GM18907 (cell line): ENCODE measurements at regions not wholly inside any gene's neighbourhood (a gene's known extent, or its start where the extent isn't known, plus 50 kb on each side); places are given as distances from the start of the nearest gene placed in this dataset.
A peak's percentile ranks its signal among the peaks of the same experiment; 100 is the strongest.
"Not testable (repeated sequence)": the region's sequence is repeated elsewhere in the genome, so short reads cannot be mapped to it uniquely, and the experiment has no call there.

Experiments used
- ATAC-seq: cut with Tn5 transposase; IDR thresholded peaks from one replicate; pipeline ENCODE4 v1.9.1; 2021; ENCODE audit warnings: mild to moderate bottlenecking, moderate library complexity; ENCODE audit not compliant: unreplicated experiment

GRCh38 chr14:105772710-105773250, 246.4 kb downstream of the TMEM121 start:
- not testable (repeated sequence) for ATAC-seq

DNA sequence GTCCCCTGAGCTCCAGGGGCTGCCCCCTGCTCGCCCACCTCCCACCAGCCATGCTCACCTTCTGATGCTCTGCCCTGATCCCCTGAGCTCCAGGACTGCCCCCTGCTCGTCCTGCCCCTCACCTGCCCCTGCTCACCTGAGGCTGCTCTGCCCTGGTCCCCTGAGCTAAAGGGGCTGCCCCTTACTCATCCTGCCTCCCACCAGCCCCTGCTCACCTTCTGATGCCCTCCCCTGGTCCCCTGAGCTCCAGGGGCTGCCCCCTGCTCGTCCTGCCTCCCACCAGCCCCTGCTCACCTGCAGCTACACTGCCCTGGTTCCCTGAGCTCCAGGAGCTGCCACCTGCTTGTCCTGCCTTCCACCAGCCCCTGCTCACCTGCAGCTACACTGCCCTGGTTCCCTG, 247.2 kb downstream of the TMEM121 start:
- no peak for ATAC-seq

DNA sequence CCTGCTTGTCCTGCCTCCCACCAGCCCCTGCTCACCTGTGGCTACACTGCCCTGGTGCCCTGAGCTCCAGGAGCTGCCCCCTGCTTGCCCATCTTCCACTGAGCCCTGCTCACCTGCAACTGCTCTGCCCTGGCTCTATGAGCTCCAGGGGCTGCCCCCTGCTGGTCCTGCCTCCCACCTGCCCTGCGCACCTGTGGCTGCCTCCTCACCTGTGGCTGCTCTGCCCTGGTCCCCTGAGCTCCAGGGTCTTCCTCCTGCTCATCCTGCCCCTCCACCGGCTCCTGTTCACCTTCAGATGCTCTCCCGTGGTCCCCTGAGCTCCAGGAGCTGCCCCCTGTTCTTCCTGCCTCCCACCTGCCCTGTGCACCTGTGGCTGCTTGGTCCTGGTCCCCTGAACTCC, 247.6 kb downstream of the TMEM121 start:
- no peak for ATAC-seq

DNA sequence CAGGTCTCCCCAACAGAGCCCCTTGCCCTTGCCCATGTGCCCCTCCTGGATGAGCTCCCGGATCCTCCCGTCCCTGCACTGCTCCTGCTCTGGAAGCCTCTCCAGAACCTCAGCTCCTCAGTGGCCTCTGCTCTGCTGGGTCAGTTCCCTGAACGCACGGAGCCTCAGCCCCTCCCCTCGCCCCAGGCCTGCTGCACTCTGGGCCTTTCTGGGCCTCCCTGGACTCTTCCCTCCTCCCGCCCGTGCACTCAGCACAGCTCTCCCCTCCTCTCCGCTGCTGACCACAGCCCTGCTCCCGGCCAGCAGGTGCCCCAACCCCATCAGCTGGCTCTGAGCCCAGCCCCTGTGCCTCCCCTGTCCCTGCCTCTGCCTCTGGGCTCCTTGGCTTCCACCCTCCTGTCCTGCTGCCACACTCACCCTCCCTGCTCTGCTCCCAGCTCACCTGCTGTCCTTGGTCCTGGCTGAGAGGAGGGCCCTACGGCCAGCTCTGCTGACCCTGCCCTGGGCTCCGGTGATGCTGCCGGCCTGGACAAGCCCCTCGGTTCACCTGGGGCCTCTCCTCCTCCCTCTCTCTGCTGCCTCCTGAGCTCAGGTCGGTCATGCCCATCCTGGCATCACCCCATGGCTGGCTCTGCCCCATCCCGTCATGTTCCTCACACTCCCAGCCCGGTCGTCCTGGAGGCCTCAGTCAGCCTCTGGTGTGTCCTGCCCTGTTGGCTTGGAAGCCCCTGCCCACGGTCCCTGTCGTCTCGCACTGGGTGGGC, 248.4 kb downstream of the TMEM121 start:
- ATAC-seq = peak; percentile 17

DNA sequence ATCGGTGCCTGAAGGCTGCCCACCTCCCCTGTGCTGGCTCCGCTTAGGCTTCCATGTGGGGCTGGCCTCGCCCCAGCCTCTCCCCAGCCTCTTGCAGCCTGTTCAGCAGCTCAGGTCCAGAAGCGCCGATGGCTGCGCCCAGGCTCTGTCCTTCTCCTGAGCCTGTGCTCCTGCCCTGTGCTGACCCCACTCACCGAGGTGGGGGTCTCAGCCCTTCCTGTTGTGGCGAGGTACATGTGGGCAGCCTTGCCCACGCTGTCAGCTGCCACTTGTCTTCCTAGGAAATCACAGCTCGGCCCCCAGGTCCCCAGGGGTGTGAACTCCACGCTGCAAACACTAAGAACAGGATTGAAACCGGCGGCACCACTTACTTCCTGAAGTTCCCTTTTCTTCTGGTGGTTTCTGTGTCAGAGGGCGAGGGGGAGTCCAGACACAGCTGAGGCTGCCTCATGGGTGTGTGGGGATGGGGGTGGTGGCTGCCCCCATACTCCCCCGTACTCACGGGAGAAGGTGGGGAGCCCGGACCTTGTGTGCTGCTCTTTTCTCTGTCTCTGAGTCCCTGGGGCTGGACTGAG, 249.1 kb downstream of the TMEM121 start:
- peak; percentile 66 for ATAC-seq

DNA sequence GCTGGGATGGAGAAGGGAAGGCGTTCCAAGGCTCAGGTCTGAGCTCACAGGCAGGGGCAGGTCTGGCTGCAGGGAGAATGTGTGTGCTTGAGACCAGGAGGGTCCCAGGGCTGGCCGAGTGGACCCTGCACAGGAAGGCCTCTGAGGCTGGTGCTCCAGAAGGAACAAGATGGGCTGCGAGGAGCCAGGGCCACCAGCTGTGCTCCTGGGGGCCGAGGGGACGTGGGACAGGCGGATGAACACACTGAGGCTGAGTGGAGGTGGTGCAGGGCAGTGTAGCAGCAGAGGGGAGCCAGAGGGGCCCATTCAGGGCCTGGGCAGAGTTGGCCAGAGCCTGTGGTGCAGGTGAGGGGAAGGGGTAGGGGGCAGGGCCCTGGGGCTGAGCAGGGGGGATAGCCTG, 249.7 kb downstream of the TMEM121 start:
- not testable (repeated sequence) for ATAC-seq

DNA sequence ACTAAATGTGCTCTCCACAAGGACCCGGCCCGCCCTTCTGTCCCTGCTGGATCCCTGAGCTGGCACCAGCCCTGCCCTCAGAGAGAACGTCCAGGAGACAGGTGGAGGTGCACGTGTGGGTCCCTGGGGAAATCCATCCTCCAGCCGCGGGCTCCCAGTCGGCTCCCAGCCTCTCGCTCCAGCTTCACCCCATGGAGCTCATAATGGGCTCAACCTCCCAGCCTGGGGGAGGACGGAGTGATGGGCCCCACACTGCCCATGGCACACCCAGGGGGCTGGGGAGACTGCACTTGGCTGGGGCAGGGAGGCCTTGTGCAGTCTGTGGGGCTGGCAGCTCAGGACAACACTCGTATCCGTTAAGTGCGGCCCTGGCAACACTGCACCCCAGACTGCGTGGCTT, 250.5 kb downstream of the TMEM121 start:
- ATAC-seq = no peak

- no peak for ATAC-seq
Measured at GRCh38 chr14:105783707-105784106, 257.3 kb downstream of the TMEM121 start.

GRCh38 chr14:105793836-105794235, 267.5 kb downstream of the TMEM121 start:
- no peak for ATAC-seq

GRCh38 chr14:105797546-105797945, 271.2 kb downstream of the TMEM121 start:
- no peak for ATAC-seq

DNA sequence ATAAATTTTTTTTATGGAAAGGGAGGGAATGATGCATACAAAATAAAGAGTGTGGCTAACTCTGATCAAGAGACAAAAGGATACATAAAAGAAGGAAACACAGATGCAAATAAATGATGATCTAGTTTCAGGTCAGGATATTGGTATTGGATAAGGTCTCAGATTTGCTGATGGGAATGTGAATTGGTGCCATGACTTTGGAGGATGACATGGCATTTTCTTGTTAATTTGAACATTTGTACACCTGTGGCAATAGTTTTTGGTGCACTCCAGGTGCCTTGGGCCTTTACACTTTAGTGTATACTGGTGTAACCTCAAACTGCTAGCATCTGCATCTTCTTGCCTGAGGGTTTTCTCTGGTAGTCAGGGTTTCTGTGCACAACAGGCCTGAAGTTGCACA, 279.3 kb downstream of the TMEM121 start:
- ATAC-seq = no peak

DNA sequence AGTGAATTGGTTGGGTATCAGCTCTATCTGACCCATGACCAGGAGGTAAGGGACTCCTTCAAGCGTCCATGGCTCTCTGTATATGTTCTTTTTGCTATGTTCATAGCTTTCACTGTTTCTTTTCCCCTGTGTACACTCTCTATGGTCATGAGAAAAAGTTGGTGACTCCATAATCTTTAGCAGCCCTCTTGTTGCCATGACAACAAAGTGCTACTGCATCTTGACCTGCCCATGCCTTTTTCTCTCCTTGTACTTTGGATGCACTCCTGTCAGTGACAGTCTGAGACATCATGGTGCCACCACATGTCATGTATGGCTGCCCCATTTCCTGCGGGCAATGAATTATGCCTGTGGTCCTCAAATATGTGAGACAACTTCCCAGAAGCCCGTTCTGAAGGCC, 280.2 kb downstream of the TMEM121 start:
- ATAC-seq = no peak

GRCh38 chr14:105817971-105818711, 291.8 kb downstream of the TMEM121 start:
- ATAC-seq = peak; percentile 87

GRCh38 chr14:105818712-105819005, 292.3 kb downstream of the TMEM121 start:
- ATAC-seq = no peak

DNA sequence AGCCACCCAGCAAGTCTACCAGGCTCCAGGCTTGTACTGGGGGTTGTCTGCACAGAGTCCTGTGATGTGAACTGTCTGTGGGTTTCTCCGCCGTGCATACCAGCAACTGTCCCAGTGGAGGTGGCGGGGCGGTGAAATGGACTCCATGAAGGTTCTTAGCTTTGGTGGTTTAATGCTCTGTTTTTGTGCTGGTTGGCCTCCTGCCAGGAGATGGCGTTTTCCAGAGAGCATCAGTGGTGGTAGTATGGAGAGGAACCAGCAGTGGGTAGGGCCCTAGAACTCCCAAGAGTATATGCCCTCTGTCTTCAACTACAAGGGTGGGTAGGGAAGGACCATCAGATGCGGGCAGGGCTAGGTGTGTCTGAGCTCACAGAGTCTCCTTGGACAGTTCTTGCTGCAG, 303.8 kb downstream of the TMEM121 start:
- ATAC-seq = no peak

GRCh38 chr14:105836160-105836559, 309.8 kb downstream of the TMEM121 start:
- no peak for ATAC-seq

- ATAC-seq = no peak
Measured at GRCh38 chr14:105836730-105837129, 310.3 kb downstream of the TMEM121 start.

- ATAC-seq = no peak
Measured at GRCh38 chr14:105837349-105838063, 311.1 kb downstream of the TMEM121 start.

DNA sequence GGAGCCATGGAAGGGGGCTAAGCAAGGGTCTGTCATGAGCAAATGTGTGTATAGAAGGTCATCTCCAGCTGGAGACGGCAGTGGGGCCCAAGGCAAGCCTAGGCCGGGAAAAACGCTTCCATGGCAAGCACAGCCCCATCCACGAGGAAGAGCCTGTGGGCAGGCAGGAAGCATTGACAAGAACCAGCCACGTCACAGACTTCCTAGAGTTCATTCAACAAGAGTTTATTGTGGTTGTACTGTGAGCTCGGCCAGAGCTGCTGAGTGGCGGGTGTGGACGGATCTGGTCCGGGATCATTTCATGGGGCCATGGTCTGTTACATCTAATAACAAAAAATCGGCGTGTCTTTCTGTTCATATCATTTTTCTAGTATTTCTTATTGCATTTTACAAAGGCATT, 311.7 kb downstream of the TMEM121 start:
- no peak for ATAC-seq

GRCh38 chr14:105838591-105839424, 312.4 kb downstream of the TMEM121 start:
- ATAC-seq = no peak
